Pons (tissue), 1 donor: ENCODE measurements at regions not wholly inside any gene's neighbourhood (a gene's known extent, or its start where the extent isn't known, plus 50 kb on each side); places are given as distances from the start of the nearest gene placed in this dataset.
"Not testable (repeated sequence)": the region's sequence is repeated elsewhere in the genome, so short reads cannot be mapped to it uniquely, and the experiment has no call there.

ENCODE experiments used
- DNase-seq: peaks from one replicate; pipeline ENCODE4 v3.0.0-alpha.2; 2016; ENCODE audit warnings: low spot score

DNA sequence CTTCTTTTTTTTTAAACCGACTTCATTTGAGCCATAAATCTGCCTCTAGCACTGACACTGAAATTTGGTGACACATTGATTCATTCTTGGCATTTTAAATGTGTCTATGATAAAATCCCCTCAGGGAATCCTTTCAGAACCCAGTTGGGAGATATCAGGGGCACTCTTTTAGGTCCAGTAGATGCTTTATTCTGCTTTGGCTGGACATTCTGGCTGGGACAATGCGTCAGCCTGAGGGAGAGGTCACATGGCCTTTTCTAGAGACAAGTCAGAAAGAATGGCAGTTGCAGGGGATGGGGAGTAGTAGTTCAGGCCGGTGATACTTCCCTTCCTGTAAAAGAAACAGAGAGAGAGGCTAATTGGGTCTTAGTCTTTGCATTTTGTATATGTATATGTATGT, 63.1 kb downstream of the TRIM43 start:
- not testable (repeated sequence) for DNase-seq

GRCh38 chr2:95656553-95656952, 64.8 kb downstream of the TRIM43 start:
- DNase-seq, result not testable (repeated sequence)

GRCh38 chr2:95657937-95658336, 66.1 kb downstream of the TRIM43 start:
- DNase-seq, result not testable (repeated sequence)

- not testable (repeated sequence) for DNase-seq
These were observed 69.2 kb downstream of the TRIM43 start for GRCh38 chr2:95660766-95661562.

GRCh38 chr2:95663471-95664441, 72.0 kb downstream of the TRIM43 start:
- not testable (repeated sequence) for DNase-seq

GRCh38 chr2:95666636-95667035, 74.8 kb downstream of the TRIM43 start:
- DNase-seq, result not testable (repeated sequence)

DNA sequence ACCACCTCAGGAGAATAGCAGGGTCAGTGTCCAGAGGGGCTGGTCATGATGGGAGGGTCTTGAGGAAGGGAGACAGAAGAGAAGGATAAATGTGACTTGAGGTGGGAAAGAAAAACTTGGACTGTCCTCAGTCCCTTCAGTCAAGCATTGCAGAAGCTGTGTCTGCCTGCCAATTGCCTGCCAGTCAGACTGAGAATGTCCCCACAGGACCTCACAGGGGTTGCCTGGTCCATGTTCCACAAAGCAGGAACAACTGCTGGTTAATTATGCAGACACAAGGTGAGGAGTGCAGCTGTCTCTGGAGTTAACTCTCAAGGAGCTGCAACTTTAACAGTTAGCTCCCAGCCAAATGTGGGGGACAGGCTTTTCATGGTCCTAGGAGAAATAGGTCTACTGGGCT, 75.7 kb downstream of the TRIM43 start:
- no peak for DNase-seq

DNA sequence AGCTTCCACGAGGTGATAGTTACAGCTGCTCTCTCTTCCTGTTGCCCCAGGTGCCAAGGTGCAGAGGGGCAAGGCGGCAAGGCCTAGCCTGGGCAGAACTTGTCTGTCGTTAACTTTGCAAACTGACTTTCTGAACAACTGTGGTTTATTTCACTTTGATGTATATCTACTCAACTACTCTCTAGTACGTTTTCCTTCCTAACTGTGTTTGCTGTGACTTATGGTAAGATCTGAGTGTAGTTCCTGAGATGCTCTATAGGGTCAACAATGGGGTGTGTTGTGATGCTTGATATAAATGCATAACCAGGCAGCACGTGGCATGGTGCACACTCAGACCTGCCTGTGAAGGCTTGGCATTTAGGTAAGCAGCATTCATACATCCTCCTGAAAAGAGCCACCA, 77.1 kb downstream of the TRIM43 start:
- DNase-seq, result not testable (repeated sequence)

GRCh38 chr2:95669441-95669991, 77.7 kb downstream of the TRIM43 start:
- DNase-seq, result no peak

DNA sequence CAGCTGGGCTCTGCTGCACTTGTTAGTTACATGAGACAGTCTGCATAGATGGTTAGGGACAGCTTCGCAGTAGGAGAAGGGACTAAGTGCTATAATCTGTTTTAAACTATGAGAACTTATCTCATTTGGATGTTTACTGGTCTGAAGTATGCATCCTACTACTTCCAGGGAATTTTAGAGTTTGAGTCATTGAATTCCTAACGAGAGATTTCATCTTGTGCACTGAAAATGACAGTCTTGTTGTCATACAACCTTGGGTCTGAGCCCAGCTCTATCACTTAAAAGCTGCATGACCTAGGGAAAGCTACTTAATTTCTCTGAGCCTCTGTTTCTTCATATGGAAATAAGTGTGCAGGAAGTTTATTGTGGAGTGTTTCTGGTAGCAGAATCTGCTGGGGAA, 78.4 kb downstream of the TRIM43 start:
- peak; percentile 34 for DNase-seq

DNA sequence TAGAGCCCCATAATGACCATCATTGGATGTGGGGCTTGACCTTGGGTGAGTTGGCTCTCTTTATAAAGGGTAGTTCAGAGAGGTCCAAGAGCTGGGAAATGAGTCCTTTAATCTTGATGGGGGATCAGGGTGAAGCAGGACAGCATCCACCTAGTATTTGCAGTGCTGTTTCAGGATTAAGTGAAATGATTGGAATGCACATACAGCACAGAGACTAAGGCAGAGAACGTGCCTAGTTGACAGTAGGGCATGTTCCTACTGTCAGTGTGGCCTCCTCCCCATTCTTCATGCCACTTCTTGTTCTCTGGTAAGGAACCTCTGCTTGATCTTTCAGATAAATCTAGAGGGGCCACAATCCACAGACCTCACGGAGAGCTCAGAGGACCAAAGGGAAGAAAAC, 78.9 kb downstream of the TRIM43 start:
- DNase-seq, result no peak

- not testable (repeated sequence) for DNase-seq
These were observed 79.4 kb downstream of the TRIM43 start for GRCh38 chr2:95671171-95671570.

GRCh38 chr2:95671992-95672391, 80.2 kb downstream of the TRIM43 start:
- DNase-seq, result not testable (repeated sequence)

GRCh38 chr2:95672500-95672899, 80.7 kb downstream of the TRIM43 start:
- DNase-seq, result not testable (repeated sequence)

DNA sequence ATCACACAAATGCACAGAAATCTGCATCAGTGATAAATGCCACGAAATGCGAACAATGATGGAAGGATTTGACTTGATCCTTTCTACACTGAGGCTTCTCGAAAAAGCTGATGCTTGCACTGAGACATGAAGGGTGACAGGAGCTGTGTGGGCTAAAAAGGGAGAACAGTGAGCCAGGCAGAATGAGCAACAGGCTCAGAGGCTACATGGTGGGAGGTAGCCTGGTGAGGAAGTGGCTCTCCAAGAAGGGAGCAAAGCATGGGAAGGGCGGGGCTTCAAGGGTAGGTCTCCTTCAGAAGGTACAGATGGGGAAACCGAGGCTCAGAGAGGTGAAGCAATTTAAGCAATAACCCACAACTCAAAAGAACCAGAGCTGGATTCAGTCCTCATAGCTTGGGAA, 82.4 kb downstream of the TRIM43 start:
- no peak for DNase-seq

GRCh38 chr2:95676573-95676972, 84.8 kb downstream of the TRIM43 start:
- DNase-seq, result not testable (repeated sequence)

- no peak for DNase-seq
These were observed 85.5 kb downstream of the TRIM43 start for GRCh38 chr2:95677346-95677745.

- DNase-seq, result not testable (repeated sequence)
These were observed 86.0 kb downstream of the TRIM43 start for GRCh38 chr2:95677833-95678232.

DNA sequence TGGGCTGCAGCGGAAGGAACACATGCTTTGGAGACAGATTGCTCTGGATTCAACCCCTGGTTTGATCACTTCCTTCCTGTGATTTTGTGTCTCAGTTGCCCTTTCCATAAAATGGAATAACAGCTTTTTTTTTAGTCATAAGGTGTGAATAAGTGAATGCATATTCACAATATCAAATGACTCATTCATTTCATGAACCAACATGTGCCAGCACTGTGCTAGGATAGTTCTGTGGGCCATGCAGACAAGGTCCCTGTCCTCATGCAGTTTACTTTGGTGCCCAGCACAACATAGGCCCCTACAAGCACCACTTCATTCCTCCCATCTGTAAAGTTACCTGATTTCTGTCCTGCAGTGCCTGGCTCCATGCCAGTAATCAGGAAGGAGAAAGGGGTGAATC, 89.4 kb downstream of the TRIM43 start:
- not testable (repeated sequence) for DNase-seq

- DNase-seq, result not testable (repeated sequence)
These were observed 89.8 kb downstream of the TRIM43 start for GRCh38 chr2:95681589-95682081.

DNA sequence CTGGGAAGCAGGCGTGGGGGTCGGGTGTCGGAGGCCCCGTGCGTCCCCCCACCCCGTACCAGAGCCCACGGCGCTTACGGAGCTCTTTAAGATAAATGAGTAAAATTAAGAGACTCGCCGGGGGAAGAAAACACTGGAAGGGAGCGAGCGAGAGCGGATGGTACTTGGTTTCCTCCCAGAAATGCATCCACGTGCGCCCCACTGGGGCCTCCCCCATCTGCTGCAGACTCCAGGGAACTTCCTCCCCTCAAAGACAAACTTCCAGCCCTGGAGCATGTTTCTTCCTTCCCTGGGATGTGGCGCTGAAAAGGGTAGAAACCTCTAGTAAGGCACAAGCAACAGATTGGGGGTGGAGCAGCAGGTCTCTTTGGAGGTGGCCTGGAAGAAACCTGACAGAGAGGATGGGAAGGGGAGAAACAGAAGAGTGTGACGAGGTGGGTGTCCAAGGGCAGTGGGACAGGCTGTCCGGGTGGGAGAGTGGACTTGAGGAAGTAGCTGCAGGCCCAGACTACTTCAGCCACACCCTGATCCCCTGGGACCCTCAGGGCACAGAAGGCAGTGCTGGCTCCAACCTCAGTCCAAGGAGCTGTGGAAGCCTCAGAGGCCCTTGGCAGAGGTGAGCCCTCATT, 91.2 kb downstream of the TRIM43 start:
- not testable (repeated sequence) for DNase-seq

GRCh38 chr2:95685513-95685912, 93.7 kb downstream of the TRIM43 start:
- DNase-seq, result no peak
